Hepatocyte (in vitro differentiated cells): ENCODE measurements at regions not wholly inside any gene's neighbourhood (a gene's known extent, or its start where the extent isn't known, plus 50 kb on each side); places are given as distances from the start of the nearest gene placed in this dataset.

Experiments
- EZH2 ChIP-seq: fragments of 200-600 bp; sonication (generic); IDR thresholded peaks from 2 replicates; pipeline ENCODE4 v1.6.1; 2016; ENCODE audit warnings: antibody characterized with exemption, mild to moderate bottlenecking, borderline replicate concordance
- EZH2phosphoT487 ChIP-seq: fragments of 200-600 bp; sonication (generic); IDR thresholded peaks from one replicate; pipeline ENCODE4 v1.6.1; 2018; ENCODE audit warnings: antibody characterized with exemption, mild to moderate bottlenecking, low read depth, moderate library complexity; ENCODE audit not compliant: unreplicated experiment, severe bottlenecking
- TF ChIP-seq, protein P1 (sequence below): fragments of 200-600 bp; sonication (generic); IDR thresholded peaks from 2 replicates; pipeline ENCODE4 v1.5.1; 2016; ENCODE audit warnings: antibody characterized with exemption, mild to moderate bottlenecking; ENCODE audit not compliant: poor library complexity

DNA sequence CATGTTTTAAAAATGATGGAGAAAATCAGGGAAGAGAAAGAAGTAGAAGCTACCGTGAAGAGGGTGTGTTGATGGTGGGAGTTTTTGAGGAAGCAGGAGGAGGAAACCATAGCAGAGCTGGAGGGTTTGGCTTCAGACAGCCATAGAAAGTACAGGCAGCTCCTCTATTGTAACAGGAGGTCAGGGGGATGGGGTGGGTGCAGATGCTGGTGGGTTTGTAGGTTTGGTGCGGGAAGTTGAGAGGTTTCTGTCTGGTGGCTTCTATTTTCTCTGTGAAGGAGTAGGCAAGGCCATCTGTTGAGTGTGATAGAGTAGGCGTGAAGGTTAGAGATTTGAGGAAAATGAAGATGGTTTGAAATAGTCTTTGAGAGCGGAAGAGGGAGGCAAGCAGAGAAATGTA, 97.7 kb upstream of the TBC1D5 start:
- TF ChIP-seq, protein P1, sequence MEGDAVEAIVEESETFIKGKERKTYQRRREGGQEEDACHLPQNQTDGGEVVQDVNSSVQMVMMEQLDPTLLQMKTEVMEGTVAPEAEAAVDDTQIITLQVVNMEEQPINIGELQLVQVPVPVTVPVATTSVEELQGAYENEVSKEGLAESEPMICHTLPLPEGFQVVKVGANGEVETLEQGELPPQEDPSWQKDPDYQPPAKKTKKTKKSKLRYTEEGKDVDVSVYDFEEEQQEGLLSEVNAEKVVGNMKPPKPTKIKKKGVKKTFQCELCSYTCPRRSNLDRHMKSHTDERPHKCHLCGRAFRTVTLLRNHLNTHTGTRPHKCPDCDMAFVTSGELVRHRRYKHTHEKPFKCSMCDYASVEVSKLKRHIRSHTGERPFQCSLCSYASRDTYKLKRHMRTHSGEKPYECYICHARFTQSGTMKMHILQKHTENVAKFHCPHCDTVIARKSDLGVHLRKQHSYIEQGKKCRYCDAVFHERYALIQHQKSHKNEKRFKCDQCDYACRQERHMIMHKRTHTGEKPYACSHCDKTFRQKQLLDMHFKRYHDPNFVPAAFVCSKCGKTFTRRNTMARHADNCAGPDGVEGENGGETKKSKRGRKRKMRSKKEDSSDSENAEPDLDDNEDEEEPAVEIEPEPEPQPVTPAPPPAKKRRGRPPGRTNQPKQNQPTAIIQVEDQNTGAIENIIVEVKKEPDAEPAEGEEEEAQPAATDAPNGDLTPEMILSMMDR: no peak
- TF ChIP-seq EZH2phosphoT487: no peak
- no peak for TF ChIP-seq EZH2
